ENCODE measurements at regions not wholly inside any gene's neighbourhood (a gene's known extent, or its start where the extent isn't known, plus 50 kb on each side); places are given as distances from the start of the nearest gene placed in this dataset.

GRCh38 chr18:75531212-75531850, 103.8 kb upstream of the SMIM21 start:
- no peak for DNase-seq (ENCODE audit: low read depth)
- no peak overlapping the region for H3K4me3 ChIP-seq (ENCODE audit: low read depth, low read length)
- TF ChIP-seq CTCF (IDR thresholded peaks at IDR 0.05; ENCODE audit: control insufficient read depth, extremely low read depth, insufficient read depth): no peak

GRCh38 chr18:75530566-75531211, 103.2 kb upstream of the SMIM21 start:
- H3K4me3 ChIP-seq (ENCODE audit: low read depth, low read length): no peak overlapping the region
- TF ChIP-seq CTCF (IDR thresholded peaks at IDR 0.05; ENCODE audit: control insufficient read depth, extremely low read depth, insufficient read depth): no peak
- no peak for DNase-seq (ENCODE audit: low read depth)

- DNase-seq (ENCODE audit: low read depth): no peak
- no peak for TF ChIP-seq CTCF (IDR thresholded peaks at IDR 0.05; ENCODE audit: control insufficient read depth, extremely low read depth, insufficient read depth)
- no peak overlapping the region for H3K4me3 ChIP-seq (ENCODE audit: low read depth, low read length)
Measured at GRCh38 chr18:75530118-75530517, 102.6 kb upstream of the SMIM21 start.

- H3K4me3 ChIP-seq (ENCODE audit: low read depth, low read length): no peak overlapping the region
- no peak for DNase-seq (ENCODE audit: low read depth)
- no peak for TF ChIP-seq CTCF (IDR thresholded peaks at IDR 0.05; ENCODE audit: control insufficient read depth, extremely low read depth, insufficient read depth)
Measured at GRCh38 chr18:75529394-75529793, 101.9 kb upstream of the SMIM21 start.

GRCh38 chr18:75527848-75528685, 100.6 kb upstream of the SMIM21 start:
- DNase-seq (ENCODE audit: low read depth): no peak
- TF ChIP-seq CTCF (IDR thresholded peaks at IDR 0.05; ENCODE audit: control insufficient read depth, extremely low read depth, insufficient read depth): no peak
- H3K4me3 ChIP-seq (ENCODE audit: low read depth, low read length): no peak overlapping the region

GRCh38 chr18:75526038-75526437, 98.5 kb upstream of the SMIM21 start:
- no peak for DNase-seq (ENCODE audit: low read depth)
- no peak overlapping the region for H3K4me3 ChIP-seq (ENCODE audit: low read depth, low read length)
- no peak for TF ChIP-seq CTCF (IDR thresholded peaks at IDR 0.05; ENCODE audit: control insufficient read depth, extremely low read depth, insufficient read depth)
